DOHH2 (cell line): ENCODE measurements at regions not wholly inside any gene's neighbourhood (a gene's known extent, or its start where the extent isn't known, plus 50 kb on each side); places are given as distances from the start of the nearest gene placed in this dataset.
"Not testable (repeated sequence)": the region's sequence is repeated elsewhere in the genome, so short reads cannot be mapped to it uniquely, and the experiment has no call there.

ENCODE experiments used
- CTCF ChIP-seq: fragments of 200-600 bp; sonication (generic); IDR thresholded peaks from one replicate; pipeline ENCODE4 v1.5.1; 2014; ENCODE audit warnings: antibody characterized with exemption, mild to moderate bottlenecking, low read depth, low read length; ENCODE audit not compliant: poor library complexity, severe bottlenecking
- EZH2phosphoT487 ChIP-seq: fragments of 200-600 bp; sonication (generic); IDR thresholded peaks from 2 replicates; pipeline ENCODE4 v1.6.1; 2017; ENCODE audit warnings: borderline replicate concordance, mild to moderate bottlenecking, antibody characterized with exemption, low read length, moderate library complexity, mixed read lengths

GRCh38 chr16:29170393-29171119, 185.7 kb downstream of the LAT start:
- not testable (repeated sequence) for TF ChIP-seq CTCF, EZH2phosphoT487
